HG03457 (cell line): ENCODE measurements at regions not wholly inside any gene's neighbourhood (a gene's known extent, or its start where the extent isn't known, plus 50 kb on each side); places are given as distances from the start of the nearest gene placed in this dataset.

ENCODE experiments used
- ATAC-seq: cut with Tn5 transposase; IDR thresholded peaks from one replicate; pipeline ENCODE4 v1.9.1; 2021; ENCODE audit warnings: moderate number of reproducible peaks; ENCODE audit not compliant: unreplicated experiment

DNA sequence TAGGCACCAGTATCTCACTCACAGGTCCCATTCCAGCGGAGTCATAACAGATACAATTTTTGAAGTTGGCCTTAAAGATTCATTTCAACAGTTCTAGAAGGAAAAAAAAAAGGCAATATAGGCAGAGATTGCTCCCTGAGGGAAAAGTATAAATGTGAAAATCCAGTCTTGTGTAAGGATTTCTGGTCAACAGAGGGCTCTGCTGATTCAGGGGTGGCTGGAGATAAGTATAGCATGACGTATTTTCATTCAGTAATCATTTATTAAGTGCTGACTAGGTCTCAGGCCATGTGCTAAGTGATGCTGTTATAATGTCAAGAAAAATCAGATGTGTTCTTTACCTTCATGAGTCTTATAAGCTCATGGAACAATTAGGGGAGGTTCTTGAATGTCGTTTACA is 377.3 kb upstream of the MEF2C start:
- ATAC-seq, result no peak

DNA sequence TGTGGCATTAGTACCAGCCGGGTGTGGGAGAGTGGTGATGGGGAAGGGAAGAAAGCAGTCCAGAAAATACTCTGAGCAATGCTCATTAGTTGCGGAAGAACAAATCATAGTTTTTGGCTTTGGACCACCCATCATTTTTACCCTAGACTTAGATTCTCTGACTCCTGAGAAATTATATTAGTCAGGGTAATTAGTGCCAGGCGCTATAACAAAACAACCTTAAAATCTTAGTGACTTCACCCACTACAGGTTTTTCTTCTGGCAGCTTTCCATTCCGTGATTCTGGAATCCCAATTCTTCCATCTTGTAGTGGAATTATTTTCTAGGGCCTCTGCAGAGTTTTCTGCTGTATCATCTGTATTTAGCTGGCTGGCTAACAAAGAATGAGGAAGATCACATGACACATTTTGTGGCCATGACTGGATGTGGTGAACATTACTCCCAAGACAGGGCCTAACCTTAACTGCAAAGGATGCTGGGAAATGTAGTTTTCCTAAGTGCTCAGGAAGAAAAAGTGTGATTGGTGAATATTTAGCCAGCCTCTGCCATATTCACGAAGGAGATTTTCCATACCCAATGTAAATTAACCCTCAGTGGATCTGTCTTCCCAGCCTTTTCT is 373.0 kb upstream of the MEF2C start:
- no peak for ATAC-seq

DNA sequence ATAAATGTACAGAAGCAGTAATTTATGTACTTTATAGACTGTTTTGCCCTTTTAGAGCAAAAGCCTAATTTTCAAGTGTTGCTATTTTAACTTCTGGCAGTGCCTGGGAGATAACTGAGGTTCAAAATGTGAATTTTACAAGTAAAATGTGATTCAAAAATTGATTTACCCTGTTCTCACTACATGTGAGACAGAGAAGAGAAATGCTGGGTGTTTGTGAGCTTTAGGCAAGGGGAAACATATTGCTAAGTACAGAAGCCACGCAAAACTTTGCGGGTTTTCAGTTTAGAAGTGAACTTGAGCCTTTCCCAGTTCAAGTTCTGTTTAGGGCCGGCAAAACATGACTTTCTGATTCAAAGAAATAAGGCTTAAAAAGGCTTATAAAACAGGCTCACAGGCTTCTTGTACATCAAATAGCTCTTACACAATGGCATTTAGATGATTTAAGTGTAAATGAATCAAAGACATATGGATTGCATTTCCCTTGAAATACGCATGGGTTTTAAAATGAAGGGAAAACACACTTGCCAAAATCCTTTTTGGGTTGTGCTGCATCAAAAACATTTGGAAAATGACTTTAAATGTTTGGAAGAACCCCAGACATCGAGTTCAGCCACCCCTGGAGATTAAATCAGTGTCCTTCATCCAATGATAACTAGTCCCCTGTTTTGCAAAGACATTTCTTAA is 370.8 kb upstream of the MEF2C start:
- ATAC-seq, result no peak

DNA sequence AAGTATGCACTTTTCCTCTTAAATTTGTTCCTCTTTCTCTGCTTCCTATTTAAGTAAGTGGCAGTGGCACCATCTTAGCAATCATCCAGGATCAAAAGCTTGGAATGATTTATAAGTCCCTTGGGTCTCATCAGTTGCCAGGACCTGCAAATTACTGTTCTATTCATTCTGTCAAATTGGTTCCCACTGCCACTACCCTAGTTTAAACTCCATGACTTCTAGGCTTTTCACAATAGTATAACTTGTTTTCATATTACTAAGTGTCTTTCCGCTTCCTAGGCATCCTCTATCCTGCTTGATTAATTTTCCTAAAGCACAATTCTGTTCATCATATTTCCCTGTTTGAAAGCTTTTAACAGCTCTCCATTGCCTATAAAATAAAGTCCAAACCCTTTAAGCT is 363.9 kb upstream of the MEF2C start:
- no peak for ATAC-seq

DNA sequence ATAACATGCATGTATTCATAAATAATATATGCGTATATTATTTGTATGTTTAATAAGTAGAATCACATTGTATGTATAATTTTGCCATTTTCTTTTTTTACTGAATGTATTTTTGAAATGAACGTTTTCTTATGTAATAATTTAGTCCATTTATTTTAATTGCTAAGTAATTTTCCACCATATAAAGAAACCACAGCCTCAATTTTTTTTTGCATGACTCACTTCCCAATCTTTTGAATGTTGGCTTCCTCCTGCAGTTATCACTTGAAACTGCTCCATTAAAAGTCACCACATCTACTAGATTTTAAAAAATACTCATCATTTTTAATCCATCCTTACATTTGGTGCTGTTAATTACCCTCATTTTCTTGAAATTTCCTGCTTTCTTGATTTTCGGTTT is 363.3 kb upstream of the MEF2C start:
- no peak for ATAC-seq

DNA sequence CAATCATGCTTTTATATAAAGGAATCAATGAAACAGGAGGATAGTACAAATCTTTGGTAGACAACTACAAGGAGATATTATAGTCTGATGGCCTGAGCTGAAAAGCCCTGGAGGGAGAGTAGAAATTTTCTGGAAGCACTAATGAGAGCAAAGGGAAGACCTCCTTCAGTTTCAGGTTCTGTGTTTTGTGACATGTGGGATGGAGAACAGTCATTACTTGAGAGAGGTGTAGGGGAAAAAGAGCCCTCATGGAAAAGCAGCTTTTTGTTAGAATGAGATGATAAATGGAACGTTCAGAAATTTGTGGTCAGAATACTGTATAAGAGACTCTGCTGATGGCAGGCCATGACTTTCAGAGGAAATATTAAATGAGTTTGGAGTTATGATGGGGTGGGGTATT is 360.6 kb upstream of the MEF2C start:
- no peak for ATAC-seq

DNA sequence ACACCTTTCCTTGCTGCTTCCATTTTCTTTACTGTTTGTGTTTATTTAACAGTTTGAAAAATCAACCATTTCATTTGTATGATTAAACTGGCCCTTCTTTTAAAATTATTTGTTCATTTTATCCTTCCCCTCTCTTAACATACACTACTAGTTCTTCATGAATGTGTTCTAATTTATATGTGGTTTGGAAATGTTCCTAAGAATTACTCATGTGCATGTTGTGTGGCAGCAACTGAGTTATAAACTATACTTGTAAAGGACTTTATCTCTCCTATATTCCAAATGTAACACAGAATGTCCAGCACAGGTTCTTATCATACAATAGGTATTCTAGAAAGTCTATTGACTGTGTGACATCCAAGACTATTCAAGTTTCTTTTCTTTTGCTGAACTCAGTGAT is 358.2 kb upstream of the MEF2C start:
- no peak for ATAC-seq

DNA sequence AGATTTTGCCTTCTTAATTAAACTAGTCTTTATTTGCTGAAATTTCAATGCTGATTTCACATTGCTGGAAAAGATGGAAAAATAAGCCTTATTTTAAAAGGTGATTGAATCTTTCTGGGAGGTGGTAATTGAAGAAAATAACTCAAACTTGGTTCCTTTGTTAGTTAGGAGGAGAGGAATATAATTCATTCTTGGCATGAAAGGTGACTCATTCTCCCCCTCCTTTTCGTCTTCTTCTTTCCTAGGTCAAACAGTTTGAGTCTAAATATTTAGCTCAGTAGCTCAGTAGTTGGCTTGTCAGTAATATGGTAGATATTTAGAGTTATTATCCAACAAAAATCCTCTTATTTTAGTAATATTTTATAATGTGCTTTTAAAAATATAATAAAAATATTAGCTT is 353.9 kb upstream of the MEF2C start:
- no peak for ATAC-seq

DNA sequence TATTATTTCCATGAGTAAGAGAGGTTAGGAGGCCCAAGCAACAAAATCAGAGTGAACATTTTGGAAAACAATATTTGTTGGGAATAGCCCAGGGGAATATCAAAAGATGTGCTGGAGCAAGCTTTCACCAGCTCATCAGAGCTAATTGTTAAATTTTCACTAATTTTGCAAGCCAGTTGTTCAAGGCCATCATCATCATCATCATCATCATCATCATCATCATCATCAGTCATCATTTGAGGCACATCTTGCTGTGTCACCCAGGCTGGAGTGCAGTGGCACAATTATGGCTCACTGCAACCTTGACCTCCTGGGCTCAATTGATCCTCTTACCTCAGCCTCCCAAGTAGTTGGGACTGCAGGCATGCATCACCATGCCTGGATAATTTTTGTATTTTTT is 350.5 kb upstream of the MEF2C start:
- no peak for ATAC-seq

DNA sequence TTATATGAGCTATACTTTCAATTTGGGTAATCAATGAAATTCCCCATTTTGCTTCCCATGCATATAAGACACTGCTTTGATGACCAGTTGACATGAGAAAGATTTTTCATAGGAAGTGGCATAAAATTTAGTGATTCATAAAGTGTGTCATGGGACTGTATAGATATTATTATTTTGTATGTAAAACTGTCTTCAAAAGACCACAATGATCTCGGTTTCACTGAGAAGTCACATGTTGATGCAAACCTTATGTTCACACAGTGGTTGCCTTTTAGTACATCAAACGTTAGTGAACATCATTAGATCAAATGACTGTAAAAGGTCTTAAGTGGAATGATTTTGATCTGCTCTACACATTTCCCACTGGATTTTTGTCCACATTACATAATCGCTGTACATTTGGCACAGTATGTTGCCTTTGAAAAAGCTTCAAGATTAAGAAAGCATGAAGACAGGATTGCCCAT is 349.2 kb upstream of the MEF2C start:
- ATAC-seq, result peak; percentile 92

DNA sequence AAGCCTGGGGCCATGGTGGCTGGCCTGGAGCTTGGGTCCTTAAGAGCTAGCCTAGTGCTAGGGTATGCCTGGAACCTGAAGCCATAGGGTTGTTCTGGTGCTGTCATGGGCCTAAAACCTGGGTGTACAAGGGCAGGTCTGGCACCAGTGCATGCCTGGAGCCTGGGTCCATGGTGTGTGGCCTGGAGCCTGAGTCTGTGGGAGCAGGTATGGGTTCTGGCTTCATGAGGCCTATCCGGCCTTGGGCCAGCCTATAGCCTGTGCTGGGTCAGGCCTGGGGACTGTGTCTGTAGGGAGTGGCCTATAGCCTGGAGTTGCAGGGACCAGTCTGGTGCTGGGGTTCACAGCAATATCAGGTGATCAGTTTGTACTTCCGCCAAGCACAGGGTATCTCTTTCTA is 347.2 kb upstream of the MEF2C start:
- no peak for ATAC-seq

DNA sequence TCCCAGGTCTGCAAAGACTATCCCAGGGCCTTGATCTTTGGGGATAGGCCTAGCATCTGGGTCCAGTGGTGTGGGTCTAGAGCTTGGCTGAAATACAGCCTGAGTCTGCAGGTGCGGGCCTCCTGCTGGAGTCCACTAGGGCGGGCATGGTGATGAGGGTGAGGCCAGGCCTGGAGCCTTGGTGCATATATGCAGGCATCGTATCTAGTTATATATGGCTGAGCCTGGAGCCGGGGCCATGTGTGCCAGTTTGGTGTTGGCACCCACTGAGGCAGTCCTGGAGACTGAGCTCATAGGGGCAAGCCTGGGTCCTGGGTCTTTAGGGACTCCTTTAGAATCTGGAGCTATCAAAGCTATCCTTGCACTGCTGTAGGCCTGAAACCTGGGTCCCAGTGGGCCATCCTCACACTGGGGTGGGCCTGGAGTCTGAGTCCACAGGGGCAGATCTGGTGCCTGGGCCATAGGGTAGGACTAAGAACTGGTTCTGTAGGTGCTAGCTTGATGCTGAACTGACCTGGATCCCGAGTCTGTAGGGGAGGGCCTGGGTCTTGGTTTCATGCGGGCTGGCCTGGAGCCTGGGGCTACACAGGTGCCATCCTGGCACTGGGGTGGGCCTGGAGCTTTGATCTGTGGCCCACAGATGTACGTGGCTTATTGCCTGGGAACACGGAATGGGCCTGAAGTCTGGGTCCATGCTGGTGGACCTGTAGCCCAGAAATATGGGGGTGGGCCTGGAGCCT is 346.5 kb upstream of the MEF2C start:
- ATAC-seq, result no peak

DNA sequence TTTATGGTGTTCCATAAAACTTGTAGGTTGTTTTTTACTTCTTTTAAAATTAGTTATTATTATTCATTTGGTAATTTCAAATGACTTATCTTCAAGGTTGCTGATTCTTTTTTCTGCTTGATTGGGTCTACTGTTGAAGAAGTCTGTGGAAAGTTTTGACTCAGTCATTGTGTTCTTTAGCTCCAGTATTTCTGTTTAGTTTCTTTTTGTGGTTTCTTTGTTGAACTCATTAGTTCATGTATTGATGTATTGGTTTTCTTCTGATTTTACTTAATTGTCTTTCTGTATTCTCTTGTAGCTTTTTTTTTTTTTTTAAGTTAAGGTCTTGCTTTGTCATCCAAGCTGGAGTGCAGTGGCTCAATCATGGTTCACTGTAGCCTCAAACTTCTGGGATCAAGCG is 345.4 kb upstream of the MEF2C start:
- no peak for ATAC-seq

DNA sequence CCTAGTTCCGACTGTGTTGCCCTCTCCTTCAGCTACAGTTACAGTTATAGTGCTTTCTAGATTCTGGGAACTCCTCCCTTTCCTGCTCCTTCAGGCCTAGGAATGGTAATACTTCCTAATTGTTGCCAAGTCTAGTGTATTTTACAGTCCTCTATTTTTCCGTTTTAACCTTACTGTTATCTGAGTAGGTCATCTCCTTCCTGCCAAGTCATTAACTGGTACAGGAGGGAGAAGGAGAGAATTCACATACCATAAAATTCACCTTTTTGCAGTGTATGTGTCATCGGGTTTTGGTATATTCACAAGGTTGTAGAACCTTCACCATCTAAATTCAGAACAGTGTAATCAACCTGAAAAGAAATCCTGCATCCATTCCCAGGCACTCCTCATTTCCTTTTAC is 335.4 kb upstream of the MEF2C start:
- no peak for ATAC-seq

DNA sequence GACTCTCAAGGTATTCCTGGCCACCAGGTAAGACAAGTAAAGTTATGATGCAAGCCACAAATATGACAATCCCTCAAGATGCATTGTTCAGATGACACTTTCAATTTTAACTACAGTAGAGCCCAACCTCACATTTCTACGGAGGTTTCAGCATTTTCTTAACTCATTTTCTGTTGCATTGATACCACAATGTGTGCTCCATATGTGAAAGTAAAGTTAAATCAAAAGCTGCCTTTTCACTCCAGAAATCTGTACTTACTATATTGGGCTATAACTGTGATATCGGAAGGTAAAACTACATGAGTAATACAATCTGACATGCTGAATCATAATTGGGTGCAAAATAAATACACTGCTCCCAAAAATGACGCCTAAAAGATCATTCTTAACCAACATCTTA is 333.6 kb upstream of the MEF2C start:
- no peak for ATAC-seq

DNA sequence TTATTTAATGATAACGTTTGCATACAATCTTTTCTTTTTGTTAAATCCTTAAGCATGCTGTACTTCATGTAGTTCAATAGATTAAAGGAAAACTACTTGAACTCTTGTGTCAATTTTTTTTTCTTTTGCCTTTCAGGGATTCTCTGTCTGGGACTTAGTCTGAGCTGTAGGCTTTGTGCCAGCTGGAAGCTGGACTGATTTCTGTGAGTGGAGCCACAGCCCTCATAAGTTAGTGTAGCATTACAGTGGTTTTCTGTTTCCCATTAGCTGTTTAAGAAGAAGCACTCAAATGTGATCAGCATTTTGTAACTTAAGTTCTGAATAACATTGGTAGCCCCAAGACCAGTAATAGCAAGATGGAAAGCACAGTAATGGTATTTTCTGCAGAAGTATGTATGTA is 330.6 kb upstream of the MEF2C start:
- no peak for ATAC-seq

DNA sequence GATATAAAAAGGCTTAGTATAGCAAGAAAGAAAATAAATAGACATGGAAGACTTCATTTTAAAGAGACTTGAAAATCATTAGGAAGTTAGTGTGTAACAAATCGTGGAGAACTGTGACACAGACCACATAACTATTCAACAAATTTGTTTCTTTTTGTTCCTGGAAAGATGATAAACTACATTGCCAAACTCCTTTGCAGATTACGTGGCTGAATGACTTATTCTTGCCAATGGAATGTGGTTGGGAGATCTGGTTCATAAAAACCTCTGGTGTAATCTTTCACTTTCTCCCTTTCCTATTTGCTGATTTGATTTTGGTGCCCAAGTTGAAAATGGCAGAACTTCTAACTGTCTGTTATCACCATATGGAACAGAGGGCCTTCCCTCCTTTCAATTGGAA is 328.9 kb upstream of the MEF2C start:
- ATAC-seq, result no peak

DNA sequence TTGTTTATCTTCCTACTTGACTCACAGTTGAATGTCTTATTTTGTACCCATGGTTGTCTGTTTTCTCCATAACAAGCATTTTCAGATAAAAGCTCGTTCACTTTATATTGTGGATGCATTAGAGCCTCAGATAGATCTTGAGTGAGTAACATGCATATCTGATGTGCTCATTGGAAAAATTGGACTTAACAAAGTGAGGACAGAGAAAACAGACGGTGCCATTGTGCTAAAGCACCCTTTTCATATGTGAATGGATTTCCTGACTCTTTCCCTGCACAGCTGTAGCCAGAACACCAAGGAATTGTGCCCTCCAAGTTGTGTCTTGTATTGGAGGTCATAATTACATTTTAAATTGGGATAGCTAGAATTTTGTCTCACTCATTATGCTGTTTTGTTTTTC is 325.8 kb upstream of the MEF2C start:
- no peak for ATAC-seq

DNA sequence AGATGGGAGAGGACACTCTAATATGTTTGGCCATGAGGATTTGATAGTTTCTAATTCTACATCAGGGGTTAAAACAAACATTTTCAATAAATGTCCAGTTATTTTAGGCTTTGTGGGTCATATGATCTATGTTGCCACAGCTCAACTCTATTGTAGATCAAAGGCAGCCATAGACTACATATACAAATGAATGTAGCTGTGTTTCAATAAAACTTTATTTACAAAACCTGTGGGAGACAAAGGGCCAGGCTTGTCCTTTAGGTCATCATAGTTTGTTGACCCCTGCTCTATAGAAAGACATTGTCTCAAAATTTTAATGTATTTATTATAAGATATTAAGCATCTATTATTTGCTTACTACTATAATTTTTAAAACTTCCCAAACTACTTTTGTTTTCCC is 325.4 kb upstream of the MEF2C start:
- ATAC-seq, result no peak

DNA sequence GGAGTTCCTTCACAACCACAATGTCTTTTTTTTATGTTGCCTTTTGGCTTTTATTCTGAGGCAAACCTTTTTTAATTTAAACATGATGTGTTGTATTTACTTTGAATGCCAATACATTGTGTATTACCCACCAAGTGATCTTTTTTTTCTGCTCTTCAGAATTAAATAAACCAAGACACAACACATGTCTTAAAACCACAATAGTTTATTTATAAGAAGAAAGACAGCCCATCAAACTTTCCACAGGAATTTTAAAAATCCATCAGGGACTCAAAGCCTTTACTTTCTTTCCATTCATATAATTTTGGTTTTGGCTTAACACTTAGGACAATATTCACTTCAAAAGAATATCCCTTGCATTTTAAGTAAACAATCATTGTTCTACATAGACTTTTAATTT is 321.8 kb upstream of the MEF2C start:
- no peak for ATAC-seq

DNA sequence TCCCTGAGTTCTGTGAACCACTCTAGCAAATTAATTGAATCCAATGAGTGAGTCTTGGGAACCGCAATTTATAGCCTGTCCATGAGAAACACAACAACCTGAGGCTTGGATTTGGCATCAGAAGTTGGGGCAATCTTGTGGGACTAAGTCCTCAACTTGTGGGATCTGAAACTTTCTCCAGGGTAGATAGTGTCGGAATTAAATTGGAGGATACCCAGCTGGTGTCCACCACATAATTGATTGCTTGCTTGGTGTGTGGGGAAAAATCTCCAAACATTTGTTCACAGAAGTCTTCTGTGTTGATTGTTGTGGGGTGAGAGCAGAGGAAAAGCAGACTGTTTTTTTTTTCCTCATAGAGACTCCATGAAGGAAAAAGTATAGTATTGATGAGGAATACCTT is 320.6 kb upstream of the MEF2C start:
- ATAC-seq, result no peak

DNA sequence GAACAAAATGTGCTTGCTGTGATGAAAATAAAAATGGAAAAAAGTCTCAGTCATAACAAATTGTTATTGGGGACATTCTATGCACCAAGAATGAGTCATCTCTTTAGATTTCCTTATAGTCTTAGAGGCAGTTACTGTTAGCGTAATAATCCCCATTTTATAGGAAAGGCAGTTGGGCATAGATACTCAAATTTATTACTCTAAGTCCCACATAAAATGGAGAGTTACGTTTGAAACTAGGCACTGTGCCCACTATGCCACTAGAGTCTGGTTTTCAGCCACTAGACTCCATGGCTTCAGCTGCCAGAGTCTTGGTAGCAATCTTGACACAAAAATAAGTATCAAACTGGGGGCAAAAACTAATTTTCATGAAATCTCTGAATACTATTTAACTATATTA is 317.9 kb upstream of the MEF2C start:
- ATAC-seq, result no peak
